ENCODE measurements at regions not wholly inside any gene's neighbourhood (a gene's known extent, or its start where the extent isn't known, plus 50 kb on each side); places are given as distances from the start of the nearest gene placed in this dataset.

DNA sequence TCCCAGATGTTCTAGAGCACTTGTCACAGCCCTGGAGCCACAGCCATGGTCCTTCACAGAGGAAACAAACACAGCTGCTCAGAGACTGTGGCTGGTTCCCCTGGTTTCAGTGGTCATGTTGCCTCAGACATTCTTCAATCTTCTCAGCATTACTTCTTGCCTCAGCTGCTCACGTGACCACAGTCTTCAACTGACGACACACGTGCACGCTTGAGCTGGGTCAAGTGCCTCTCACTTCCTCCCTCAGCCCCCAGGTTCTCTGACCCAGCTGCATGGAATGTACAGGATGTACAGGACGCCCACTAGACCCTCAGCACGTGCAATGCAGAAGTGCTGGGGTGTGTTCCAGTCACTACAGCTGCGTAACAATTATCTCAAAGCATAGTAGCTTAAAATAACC lies 159.8 kb upstream of the GGTLC1 start:
- TF ChIP-seq, protein P1, sequence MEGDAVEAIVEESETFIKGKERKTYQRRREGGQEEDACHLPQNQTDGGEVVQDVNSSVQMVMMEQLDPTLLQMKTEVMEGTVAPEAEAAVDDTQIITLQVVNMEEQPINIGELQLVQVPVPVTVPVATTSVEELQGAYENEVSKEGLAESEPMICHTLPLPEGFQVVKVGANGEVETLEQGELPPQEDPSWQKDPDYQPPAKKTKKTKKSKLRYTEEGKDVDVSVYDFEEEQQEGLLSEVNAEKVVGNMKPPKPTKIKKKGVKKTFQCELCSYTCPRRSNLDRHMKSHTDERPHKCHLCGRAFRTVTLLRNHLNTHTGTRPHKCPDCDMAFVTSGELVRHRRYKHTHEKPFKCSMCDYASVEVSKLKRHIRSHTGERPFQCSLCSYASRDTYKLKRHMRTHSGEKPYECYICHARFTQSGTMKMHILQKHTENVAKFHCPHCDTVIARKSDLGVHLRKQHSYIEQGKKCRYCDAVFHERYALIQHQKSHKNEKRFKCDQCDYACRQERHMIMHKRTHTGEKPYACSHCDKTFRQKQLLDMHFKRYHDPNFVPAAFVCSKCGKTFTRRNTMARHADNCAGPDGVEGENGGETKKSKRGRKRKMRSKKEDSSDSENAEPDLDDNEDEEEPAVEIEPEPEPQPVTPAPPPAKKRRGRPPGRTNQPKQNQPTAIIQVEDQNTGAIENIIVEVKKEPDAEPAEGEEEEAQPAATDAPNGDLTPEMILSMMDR (IDR thresholded peaks at IDR 0.05; ENCODE audit: poor library complexity): no peak
- TF ChIP-seq EZH2 (IDR thresholded peaks at IDR 0.05; ENCODE audit: borderline replicate concordance) (no peak), EZH2phosphoT487 (IDR thresholded peaks at IDR 0.05; ENCODE audit: low read depth, severe bottlenecking, unreplicated experiment) (no peak)

All from hepatocyte (in vitro differentiated cells).